H9 (cell line): ENCODE measurements at regions not wholly inside any gene's neighbourhood (a gene's known extent, or its start where the extent isn't known, plus 50 kb on each side); places are given as distances from the start of the nearest gene placed in this dataset.

ENCODE experiments used
- DNase-seq: peaks from one replicate; pipeline ENCODE4 v3.0.0-alpha.2; 2017
- H2AFZ ChIP-seq: one replicate; pipeline ENCODE4 v1.6.1; 2013; ENCODE audit warnings: mild to moderate bottlenecking, low read length, control low read depth, moderate library complexity
- H2AK5ac ChIP-seq: 2 replicates; pipeline ENCODE4 v1.6.1; 2013; ENCODE audit warnings: low read length, control low read depth, mixed read lengths; ENCODE audit not compliant: insufficient read length
- H2BK120ac ChIP-seq: one replicate; pipeline ENCODE4 v1.6.1; 2013; ENCODE audit warnings: low read depth, mild to moderate bottlenecking, low read length, control low read depth, inconsistent platforms; ENCODE audit not compliant: poor library complexity, severe bottlenecking
- H2BK12ac ChIP-seq: 2 replicates; pipeline ENCODE4 v1.6.1; 2013; ENCODE audit warnings: low read length, control low read depth, mixed read lengths, low read depth; ENCODE audit not compliant: insufficient read length
- H2BK15ac ChIP-seq: 2 replicates; pipeline ENCODE4 v1.6.1; 2013; ENCODE audit warnings: low read depth, low read length, control low read depth
- H2BK20ac ChIP-seq: one replicate; pipeline ENCODE4 v1.6.1; 2013; ENCODE audit warnings: low read depth, mild to moderate bottlenecking, low read length, control low read depth, inconsistent platforms; ENCODE audit not compliant: poor library complexity, severe bottlenecking
- H2BK5ac ChIP-seq: 2 replicates; pipeline ENCODE4 v1.6.1; 2013; ENCODE audit warnings: low read length, control low read depth, mixed read lengths; ENCODE audit not compliant: insufficient read length
- H3K14ac ChIP-seq: 2 replicates; pipeline ENCODE4 v1.6.1; 2013; ENCODE audit warnings: low read length, control low read depth; ENCODE audit not compliant: insufficient read depth
- H3K18ac ChIP-seq: 2 replicates; pipeline ENCODE4 v1.6.1; 2013; ENCODE audit warnings: low read depth, mild to moderate bottlenecking, mixed read lengths, low read length, control low read depth; ENCODE audit not compliant: insufficient read length
- H3K23ac ChIP-seq: 2 replicates; pipeline ENCODE4 v1.6.1; 2013; ENCODE audit warnings: low read length, control low read depth, mixed read lengths, low read depth; ENCODE audit not compliant: insufficient read length
- H3K23me2 ChIP-seq: 2 replicates; pipeline ENCODE4 v1.6.1; 2013; ENCODE audit warnings: low read depth, mild to moderate bottlenecking, mixed read lengths, low read length, control low read depth; ENCODE audit not compliant: insufficient read length, poor library complexity, severe bottlenecking
- H3K27ac ChIP-seq: 2 replicates; pipeline ENCODE4 v1.5.1; 2013; ENCODE audit warnings: low read length, control low read depth, mixed read lengths, low read depth; ENCODE audit not compliant: insufficient read length
- H3K27me3 ChIP-seq: 2 replicates; pipeline ENCODE4 v1.6.1; 2013; ENCODE audit warnings: low read length, control low read depth, inconsistent platforms; ENCODE audit not compliant: insufficient read depth
- H3K4ac ChIP-seq: 2 replicates; pipeline ENCODE4 v1.6.1; 2013; ENCODE audit warnings: low read depth, mild to moderate bottlenecking, control low read depth, inconsistent platforms, low read length, moderate library complexity
- H3K4me1 ChIP-seq: 2 replicates; pipeline ENCODE4 v1.6.1; 2013; ENCODE audit warnings: low read length, control low read depth, inconsistent platforms; ENCODE audit not compliant: insufficient read depth
- H3K4me2 ChIP-seq: 2 replicates; pipeline ENCODE4 v1.6.1; 2013; ENCODE audit warnings: low read length, control low read depth, mixed read lengths; ENCODE audit not compliant: insufficient read length, insufficient read depth
- H3K56ac ChIP-seq: 2 replicates; pipeline ENCODE4 v1.6.1; 2013; ENCODE audit warnings: low read depth, mild to moderate bottlenecking, mixed read lengths, low read length, control low read depth; ENCODE audit not compliant: insufficient read length
- H3K79me1 ChIP-seq: 2 replicates; pipeline ENCODE4 v1.6.1; 2013; ENCODE audit warnings: low read depth, mild to moderate bottlenecking, moderate library complexity, low read length, control low read depth, inconsistent platforms; ENCODE audit not compliant: insufficient read depth, poor library complexity, severe bottlenecking
- H3K79me2 ChIP-seq: 2 replicates; pipeline ENCODE4 v1.6.1; 2013; ENCODE audit warnings: low read length, control low read depth, inconsistent platforms; ENCODE audit not compliant: insufficient read depth
- H3K9ac ChIP-seq: 2 replicates; pipeline ENCODE4 v1.6.1; 2013; ENCODE audit warnings: low read length, control low read depth, mixed read lengths; ENCODE audit not compliant: insufficient read length; ENCODE audit errors: extremely low read depth
- H3K9me3 ChIP-seq: one replicate; pipeline ENCODE4 v1.6.1; 2013; ENCODE audit warnings: low read depth, low read length, inconsistent platforms; ENCODE audit not compliant: control insufficient read depth
- H3T11ph ChIP-seq: one replicate; pipeline ENCODE4 v1.6.1; 2013; ENCODE audit warnings: mild to moderate bottlenecking, low read length, control low read depth, inconsistent platforms
- H4K20me1 ChIP-seq: one replicate; pipeline ENCODE4 v1.6.1; 2013; ENCODE audit not compliant: control insufficient read depth, insufficient read length, insufficient read depth
- H4K5ac ChIP-seq: 2 replicates; pipeline ENCODE4 v1.6.1; 2013; ENCODE audit warnings: low read depth, mild to moderate bottlenecking, mixed read lengths, low read length, control low read depth; ENCODE audit not compliant: insufficient read length
- H4K8ac ChIP-seq: replicated peaks from 2 replicates; pipeline ENCODE4 v1.6.1; 2013; ENCODE audit warnings: low read length, control low read depth, mixed read lengths, low read depth; ENCODE audit not compliant: insufficient read length
- H4K91ac ChIP-seq: 2 replicates; pipeline ENCODE4 v1.6.1; 2013; ENCODE audit warnings: low read depth, mild to moderate bottlenecking, moderate library complexity, mixed read lengths, low read length, control low read depth; ENCODE audit not compliant: insufficient read length
- H3K27ac Mint-ChIP-seq, 3 experiments: 2 replicates in 2 of 3; 3 replicates in 1 of 3; pipeline ENCODE4 v1.8.0; 2020 to 2021; ENCODE audit warnings: mixed read lengths in 3 of 3, mild to moderate bottlenecking in 1 of 3, moderate library complexity in 1 of 3
- H3K27me3 Mint-ChIP-seq: 2 replicates; pipeline ENCODE4 v1.8.0; 2021; ENCODE audit warnings: low read depth, mild to moderate bottlenecking, moderate library complexity, mixed read lengths
- H3K36me3 Mint-ChIP-seq, 3 experiments: 2 replicates in 2 of 3; 3 replicates in 1 of 3; pipeline ENCODE4 v1.8.0; 2020 to 2021; ENCODE audit warnings: low read depth in 3 of 3, mixed read lengths in 3 of 3; ENCODE audit not compliant: insufficient read depth in 1 of 3
- H3K4me1 Mint-ChIP-seq, 2 experiments: 2 replicates each; pipeline ENCODE4 v1.8.0; 2020; ENCODE audit warnings: mixed read lengths in 2 of 2
- H3K4me3 Mint-ChIP-seq, 2 experiments: 2 replicates in 1 of 2; 3 replicates in 1 of 2; pipeline ENCODE4 v1.8.0; 2020 to 2021; ENCODE audit warnings: mild to moderate bottlenecking in 2 of 2, mixed read lengths in 2 of 2, moderate library complexity in 1 of 2
- H3K9me3 Mint-ChIP-seq, 2 experiments: 2 replicates in 1 of 2; 3 replicates in 1 of 2; pipeline ENCODE4 v1.8.0; 2020; ENCODE audit warnings: mild to moderate bottlenecking in 2 of 2, mixed read lengths in 2 of 2, moderate library complexity in 1 of 2
- CTCF ChIP-seq: fragments of 200-600 bp; sonication (generic); conservative IDR thresholded peaks from 3 replicates; pipeline ENCODE4 v1.8.0; 2021; ENCODE audit warnings: antibody characterized with exemption, mild to moderate bottlenecking
- WGBS: extraction: QIAGEN DNeasy Blood & Tissue Kit; methylation state at CpG from one replicate; pipeline ENCODE4 v1.1.7; 2013; ENCODE audit warnings: missing lambda C conversion rate, low lambda C conversion rate, mixed read lengths; ENCODE audit not compliant: insufficient read length; ENCODE audit errors: extremely low coverage; 5-methylcytosine and 5-hydroxymethylcytosine counted together

- H3K4me1 ChIP-seq = no peaks in the 10 kb centered on the region
- H4K8ac ChIP-seq = no peak overlapping the region
- H3T11ph ChIP-seq = no peak overlapping the region
- Mint-ChIP-seq H3K4me3 (no peak overlapping the region), H3K27me3 (no peaks in the 10 kb centered on the region), H3K4me1 (no peaks in the 10 kb centered on the region), H3K9me3 (no peaks in the 10 kb centered on the region), H3K36me3 (no peaks in the 10 kb centered on the region), H3K27ac (no peak overlapping the region)
- H2BK20ac ChIP-seq = no peak overlapping the region
- H3K14ac ChIP-seq = no peak overlapping the region
- no peaks in the 10 kb centered on the region for H3K27me3 ChIP-seq
- H2BK12ac ChIP-seq = no peak overlapping the region
- no peak overlapping the region for H2AFZ ChIP-seq
- H2BK5ac ChIP-seq = no peak overlapping the region
- H3K79me1 ChIP-seq = no peaks in the 10 kb centered on the region
- no peak overlapping the region for H3K4me2 ChIP-seq
- no peaks in the 10 kb centered on the region for H3K79me2 ChIP-seq
- H2BK15ac ChIP-seq = no peak overlapping the region
- H2AK5ac ChIP-seq = no peak overlapping the region
- no peak overlapping the region for H3K9ac ChIP-seq
- no peak overlapping the region for H3K18ac ChIP-seq
- no peak for DNase-seq
- no peak overlapping the region for H4K5ac ChIP-seq
- H3K27ac ChIP-seq = no peak overlapping the region
- no peaks in the 10 kb centered on the region for H4K20me1 ChIP-seq
- H2BK120ac ChIP-seq = no peak overlapping the region
- no peak overlapping the region for H3K4ac ChIP-seq
- no CpG with 5 or more reads among the region's 1 CpG for WGBS
- H3K23ac ChIP-seq = no peak overlapping the region
- no peaks in the 10 kb centered on the region for H3K23me2 ChIP-seq
- no peak overlapping the region for H3K56ac ChIP-seq
- TF ChIP-seq CTCF = no peak
- H3K9me3 ChIP-seq = no peaks in the 10 kb centered on the region
- no peak overlapping the region for H4K91ac ChIP-seq
These were observed 473.9 kb downstream of the NR2F1-AS1 start for GRCh38 chr5:93107141-93107540.
